PC-9 (cell line): ENCODE measurements at regions not wholly inside any gene's neighbourhood (a gene's known extent, or its start where the extent isn't known, plus 50 kb on each side); places are given as distances from the start of the nearest gene placed in this dataset.

Experiments
- EZH2 ChIP-seq: fragments of 200-600 bp; sonication (generic); IDR thresholded peaks from 2 replicates; pipeline ENCODE4 v1.8.0; 2017; ENCODE audit warnings: antibody characterized with exemption, low read depth
- TF ChIP-seq, protein P1 (sequence below): fragments of 200-600 bp; sonication (generic); conservative IDR thresholded peaks from 2 replicates; pipeline ENCODE4 v1.6.1; 2017; ENCODE audit warnings: mixed run types, antibody characterized with exemption, mild to moderate bottlenecking, moderate library complexity

DNA sequence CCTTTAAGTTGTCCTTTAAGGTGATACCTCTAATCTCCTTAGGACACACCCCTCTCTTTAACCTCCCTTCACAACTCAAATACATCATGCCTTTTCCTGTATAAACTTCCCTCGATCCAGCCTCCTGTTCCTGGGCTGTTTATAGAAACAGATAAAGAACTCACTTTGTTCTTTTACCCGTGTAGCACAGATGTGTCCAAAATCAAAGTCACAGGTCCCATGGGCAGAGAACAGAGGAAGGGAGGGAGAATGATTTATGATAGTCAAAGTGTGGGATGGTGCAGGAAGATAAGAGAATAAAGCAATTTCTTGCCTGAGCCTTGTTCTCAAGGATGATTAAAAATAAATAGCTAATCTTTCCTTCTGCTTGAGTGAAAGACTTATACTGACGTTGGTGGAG, 50.3 kb upstream of the CABCOCO1 start:
- TF ChIP-seq, protein P1, sequence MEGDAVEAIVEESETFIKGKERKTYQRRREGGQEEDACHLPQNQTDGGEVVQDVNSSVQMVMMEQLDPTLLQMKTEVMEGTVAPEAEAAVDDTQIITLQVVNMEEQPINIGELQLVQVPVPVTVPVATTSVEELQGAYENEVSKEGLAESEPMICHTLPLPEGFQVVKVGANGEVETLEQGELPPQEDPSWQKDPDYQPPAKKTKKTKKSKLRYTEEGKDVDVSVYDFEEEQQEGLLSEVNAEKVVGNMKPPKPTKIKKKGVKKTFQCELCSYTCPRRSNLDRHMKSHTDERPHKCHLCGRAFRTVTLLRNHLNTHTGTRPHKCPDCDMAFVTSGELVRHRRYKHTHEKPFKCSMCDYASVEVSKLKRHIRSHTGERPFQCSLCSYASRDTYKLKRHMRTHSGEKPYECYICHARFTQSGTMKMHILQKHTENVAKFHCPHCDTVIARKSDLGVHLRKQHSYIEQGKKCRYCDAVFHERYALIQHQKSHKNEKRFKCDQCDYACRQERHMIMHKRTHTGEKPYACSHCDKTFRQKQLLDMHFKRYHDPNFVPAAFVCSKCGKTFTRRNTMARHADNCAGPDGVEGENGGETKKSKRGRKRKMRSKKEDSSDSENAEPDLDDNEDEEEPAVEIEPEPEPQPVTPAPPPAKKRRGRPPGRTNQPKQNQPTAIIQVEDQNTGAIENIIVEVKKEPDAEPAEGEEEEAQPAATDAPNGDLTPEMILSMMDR, result no peak
- TF ChIP-seq EZH2, result no peak
